B cell (primary cell): ENCODE measurements at regions not wholly inside any gene's neighbourhood (a gene's known extent, or its start where the extent isn't known, plus 50 kb on each side); places are given as distances from the start of the nearest gene placed in this dataset.

Experiments used
- CTCF ChIP-seq: fragments of 200-600 bp; IDR thresholded peaks from one replicate; pipeline ENCODE4 v1.8.0; 2022; ENCODE audit warnings: antibody characterized with exemption, mild to moderate bottlenecking
- EZH2 ChIP-seq: IDR thresholded peaks from 2 replicates; pipeline ENCODE4 v1.6.1; 2012; ENCODE audit warnings: borderline replicate concordance, low read depth, mild to moderate bottlenecking, moderate library complexity, low read length; ENCODE audit not compliant: insufficient read depth, poor library complexity, severe bottlenecking

- no peak for TF ChIP-seq CTCF
- no peak for TF ChIP-seq EZH2
Observed at GRCh38 chr2:8116661-8117060, 565.2 kb upstream of the ID2 start.
